K562 (cell line): ENCODE measurements at regions not wholly inside any gene's neighbourhood (a gene's known extent, or its start where the extent isn't known, plus 50 kb on each side); places are given as distances from the start of the nearest gene placed in this dataset.

Source experiments
- ARID1B ChIP-seq: fragments of 450-650 bp; IDR thresholded peaks from 2 replicates; pipeline ENCODE4 v1.6.1; 2016; ENCODE audit warnings: antibody characterized with exemption, mild to moderate bottlenecking, inconsistent platforms
- ARNT ChIP-seq, 2 experiments: fragments of 450-650 bp; IDR thresholded peaks; 2 replicates each; pipeline ENCODE4 v1.6.1; 2016; ENCODE audit warnings: mild to moderate bottlenecking in 1 of 2
- BACH1 ChIP-seq: fragments of 200-800 bp; sonication (Bioruptor generic); IDR thresholded peaks from 2 replicates; pipeline ENCODE4 v1.6.1; 2016; ENCODE audit warnings: missing genetic modification characterization, missing compliant biosample characterization
- EWSR1 ChIP-seq: fragments of 450-650 bp; IDR thresholded peaks from 2 replicates; pipeline ENCODE4 v1.6.1; 2018; ENCODE audit warnings: borderline replicate concordance, mild to moderate bottlenecking, low read depth, moderate library complexity; ENCODE audit not compliant: partially characterized antibody
- FOXJ2 ChIP-seq: fragments of 200-800 bp; sonication (Bioruptor generic); IDR thresholded peaks from 2 replicates; pipeline ENCODE4 v1.6.1; 2016; ENCODE audit warnings: missing genetic modification characterization, missing compliant biosample characterization
- HDAC1 ChIP-seq, 2 experiments: fragments of 450-650 bp; IDR thresholded peaks; 2 replicates each; pipeline ENCODE4 v1.6.1; 2016 to 2017; ENCODE audit warnings: inconsistent platforms in 1 of 2, mild to moderate bottlenecking in 1 of 2, moderate library complexity in 1 of 2
- HNRNPH1 ChIP-seq: fragments of 200-400 bp; formaldehyde crosslinking; optimal IDR thresholded peaks from 2 replicates; pipeline ENCODE3; 2017; ENCODE audit warnings: low read depth, mild to moderate bottlenecking, low read length, moderate library complexity
- KDM1A ChIP-seq, 2 experiments: fragments of 450-650 bp; IDR thresholded peaks; 2 replicates each; pipeline ENCODE4 v1.6.1; 2016; ENCODE audit warnings: mild to moderate bottlenecking in 2 of 2
- L3MBTL2 ChIP-seq: fragments of 450-650 bp; IDR thresholded peaks from 2 replicates; pipeline ENCODE4 v1.6.1; 2016; ENCODE audit warnings: mild to moderate bottlenecking, moderate library complexity
- NFE2 ChIP-seq: IDR thresholded peaks from 2 replicates; pipeline ENCODE4 v1.6.1; 2014; ENCODE audit warnings: antibody characterized with exemption, low read depth
- NKRF ChIP-seq: fragments of 450-650 bp; IDR thresholded peaks from 2 replicates; pipeline ENCODE4 v1.6.1; 2016; ENCODE audit warnings: borderline replicate concordance
- POLR2AphosphoS5 ChIP-seq: IDR thresholded peaks from 2 replicates; pipeline ENCODE4 v1.6.1; 2011; ENCODE audit warnings: mild to moderate bottlenecking, low read depth, low read length, moderate library complexity; ENCODE audit not compliant: control insufficient read depth, insufficient read depth
- PTTG1 ChIP-seq: fragments of 450-650 bp; IDR thresholded peaks from 2 replicates; pipeline ENCODE4 v1.6.1; 2016; ENCODE audit warnings: low read depth, mild to moderate bottlenecking, missing genetic modification characterization, missing compliant biosample characterization
- RAD21 ChIP-seq, 2 experiments: fragments of 250-450 bp in 1 of 2; fragments of 450-650 bp in 1 of 2; sonication (Bioruptor Pico) in 1 of 2; formaldehyde crosslinking in 1 of 2; IDR thresholded peaks in 1 of 2; conservative IDR thresholded peaks in 1 of 2; 2 replicates each; pipeline versions ENCODE4 v1.4.0 to v1.8.0; 2020 to 2022; ENCODE audit warnings: mild to moderate bottlenecking in 2 of 2, moderate library complexity in 1 of 2
- RBM34 ChIP-seq: fragments of 200-400 bp; formaldehyde crosslinking; IDR thresholded peaks from 2 replicates; pipeline ENCODE4 v1.6.1; 2018; ENCODE audit warnings: low read length, borderline replicate concordance; ENCODE audit not compliant: insufficient read depth
- SMARCA5 ChIP-seq: fragments of 450-650 bp; IDR thresholded peaks from 2 replicates; pipeline ENCODE4 v1.6.1; 2016
- TBP ChIP-seq: optimal IDR thresholded peaks from 2 replicates; pipeline ENCODE3; 2011; ENCODE audit warnings: low read depth, low read length, improper control_type of control experiment
- U2AF1 ChIP-seq: fragments of 200-400 bp; formaldehyde crosslinking; optimal IDR thresholded peaks from 2 replicates; pipeline ENCODE3; 2017; ENCODE audit warnings: mild to moderate bottlenecking, low read depth, low read length, moderate library complexity
- ZBTB2 ChIP-seq: fragments of 450-650 bp; IDR thresholded peaks from 2 replicates; pipeline ENCODE4 v1.6.1; 2016; ENCODE audit warnings: antibody characterized with exemption
- ZBTB9 ChIP-seq: fragments of 450-650 bp; formaldehyde crosslinking; IDR thresholded peaks from 2 replicates; pipeline ENCODE4 v1.4.0; 2020; ENCODE audit warnings: mild to moderate bottlenecking, moderate library complexity

GRCh38 chr1:244341455-244342450 lies 110.0 kb downstream of the ADSS2 start (continued):
- no peak for TF ChIP-seq HNRNPH1
- TF ChIP-seq EWSR1: no peak
- TF ChIP-seq KDM1A (IDR thresholded peaks at IDR 0.05): peak; percentile 51 to 64; a peak in 2 of 4 replicates
- peak; percentile 95 for TF ChIP-seq FOXJ2
- TF ChIP-seq L3MBTL2: 0 out of 2 replicates have a peak, but pooled peaks have one; percentile 18
- TF ChIP-seq POLR2AphosphoS5: no peak
- TF ChIP-seq RBM34: no peak
- TF ChIP-seq ARNT (IDR thresholded peaks at IDR 0.05): no peak
- TF ChIP-seq ZBTB9: no peak
- no peak for TF ChIP-seq NKRF
- peak; percentile 62; the same call in 1 of the 2 replicates for TF ChIP-seq ARID1B
- TF ChIP-seq TBP: no peak
- TF ChIP-seq U2AF1: no peak
- no peak for TF ChIP-seq SMARCA5
- TF ChIP-seq HDAC1 (IDR thresholded peaks at IDR 0.05): 0 out of 4 replicates have a peak, but pooled peaks of 1 of the 2 experiments have one; percentile 11
- no peak; the same call in 1 of the 2 replicates for TF ChIP-seq ZBTB2
- no peak; a peak in 1 of 4 replicates for TF ChIP-seq RAD21 (CRISPR knock-in tag; conservative IDR thresholded peaks at IDR 0.05 in 1 of 2, IDR thresholded peaks at IDR 0.05 in 1 of 2)
- no peak for TF ChIP-seq PTTG1 (tag)
- peak; percentile 97 for TF ChIP-seq NFE2
- TF ChIP-seq BACH1 (tag): peak; percentile 85
